ENCODE measurements at regions not wholly inside any gene's neighbourhood (a gene's known extent, or its start where the extent isn't known, plus 50 kb on each side); places are given as distances from the start of the nearest gene placed in this dataset.

GRCh38 chr3:175865724-175866123 is 1006.6 kb downstream of the NAALADL2 start:
- ATAC-seq = no peak
- Histone ChIP-seq H3K9me3 (no peaks in the 10 kb centered on the region), H3K27ac (no peak overlapping the region), H3K36me3 (no peaks in the 10 kb centered on the region), H3K27me3 (no peaks in the 10 kb centered on the region), H3K4me3 (no peak overlapping the region), H3K4me1 (no peaks in the 10 kb centered on the region)
- no peak for TF ChIP-seq CTCF (IDR thresholded peaks at IDR 0.05)
- WGBS, 2 donors = 71 to 73% methylated on average over 1 of the region's 1 CpG
- intact Hi-C loops (cut with DNase I) = no loop called here
- DNase-seq = no peak

GRCh38 chr3:175861916-175862315 is 1002.8 kb downstream of the NAALADL2 start:
- Histone ChIP-seq H3K36me3 (no peaks in the 10 kb centered on the region), H3K9me3 (no peaks in the 10 kb centered on the region), H3K27ac (no peak overlapping the region), H3K4me1 (no peaks in the 10 kb centered on the region), H3K4me3 (no peak overlapping the region), H3K27me3 (no peaks in the 10 kb centered on the region)
- no peak for TF ChIP-seq CTCF (IDR thresholded peaks at IDR 0.05)
- no peak for DNase-seq
- ATAC-seq = no peak
- intact Hi-C loops (cut with DNase I) = no loop called here
- 70 to 74% methylated on average over 4 of the region's 4 CpGs for WGBS, 2 donors

Small RNA genes lying in the stretch of these regions (microRNA-seq; reads per million reads assigned to microRNA genes)
- 1.8 to 2.6 reads per million in 2 donors for gene MIR7977

Measured in heart right ventricle (tissue), 16 donors.